ENCODE measurements at regions not wholly inside any gene's neighbourhood (a gene's known extent, or its start where the extent isn't known, plus 50 kb on each side); places are given as distances from the start of the nearest gene placed in this dataset.

GRCh38 chr5:68679041-68679440 lies 414.8 kb upstream of the SLC30A5 start:
- no peak for TF ChIP-seq CTCF (IDR thresholded peaks at IDR 0.05; ENCODE audit: low read depth, low read length)

GRCh38 chr5:68680366-68680765 lies 413.4 kb upstream of the SLC30A5 start:
- no peaks in the 10 kb centered on the region for H3K9me3 ChIP-seq (ENCODE audit: severe bottlenecking)
- H3K4me3 ChIP-seq (ENCODE audit: low read depth, low read length), result no peak overlapping the region
- DNase-seq, result no peak
- H3K27me3 ChIP-seq (ENCODE audit: insufficient read depth, low read depth, severe bottlenecking), result no peaks in the 10 kb centered on the region
- no peaks in the 10 kb centered on the region for H3K36me3 ChIP-seq
- H3K27ac ChIP-seq, result no peak overlapping the region
- TF ChIP-seq CTCF (IDR thresholded peaks at IDR 0.05; ENCODE audit: low read depth, low read length), result no peak

More at GRCh38 chr5:68679041-68679440, 414.8 kb upstream of the SLC30A5 start:
- no peaks in the 10 kb centered on the region for H3K27me3 ChIP-seq (ENCODE audit: insufficient read depth, low read depth, severe bottlenecking)
- H3K9me3 ChIP-seq (ENCODE audit: severe bottlenecking), result no peaks in the 10 kb centered on the region
- DNase-seq, result no peak
- no peaks in the 10 kb centered on the region for H3K36me3 ChIP-seq
- H3K27ac ChIP-seq, result no peak overlapping the region
- H3K4me3 ChIP-seq (ENCODE audit: low read depth, low read length), result no peak overlapping the region

GRCh38 chr5:68681929-68682328 lies 411.9 kb upstream of the SLC30A5 start:
- no peak for DNase-seq
- no peaks in the 10 kb centered on the region for H3K27me3 ChIP-seq (ENCODE audit: insufficient read depth, low read depth, severe bottlenecking)
- no peak for TF ChIP-seq CTCF (IDR thresholded peaks at IDR 0.05; ENCODE audit: low read depth, low read length)
- H3K9me3 ChIP-seq (ENCODE audit: severe bottlenecking), result no peaks in the 10 kb centered on the region
- no peak overlapping the region for H3K4me3 ChIP-seq (ENCODE audit: low read depth, low read length)
- no peak overlapping the region for H3K27ac ChIP-seq
- H3K36me3 ChIP-seq, result no peaks in the 10 kb centered on the region

- no peak for DNase-seq
These were observed 411.2 kb upstream of the SLC30A5 start for GRCh38 chr5:68682400-68683160.

DNA sequence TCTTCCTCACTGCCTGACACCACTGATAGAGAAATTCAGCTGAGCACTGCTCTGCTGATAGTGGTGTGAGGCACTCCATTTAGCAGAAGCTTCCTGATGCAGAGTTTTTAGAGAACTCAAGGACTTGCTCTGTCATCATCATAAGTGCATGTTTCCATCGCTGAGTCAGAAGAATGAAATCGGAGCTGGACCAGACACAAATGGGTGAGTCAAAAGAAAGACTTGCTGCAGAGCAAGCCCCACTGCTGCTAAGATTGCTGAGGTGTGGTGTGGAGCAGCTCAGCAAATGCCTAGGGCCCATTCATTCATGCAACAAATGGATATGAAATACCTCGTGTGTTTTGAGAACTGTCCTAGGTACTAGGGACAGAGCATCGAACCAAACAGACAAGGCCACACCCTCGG lies 410.2 kb upstream of the SLC30A5 start:
- Histone ChIP-seq H3K4me3 (ENCODE audit: low read depth, low read length) (no peak overlapping the region), H3K36me3 (no peaks in the 10 kb centered on the region), H3K9me3 (ENCODE audit: severe bottlenecking) (no peaks in the 10 kb centered on the region), H3K27ac (no peak overlapping the region), H3K27me3 (ENCODE audit: insufficient read depth, low read depth, severe bottlenecking) (no peaks in the 10 kb centered on the region)
- no peak for TF ChIP-seq CTCF (IDR thresholded peaks at IDR 0.05; ENCODE audit: low read depth, low read length)
- no peak for DNase-seq

More at GRCh38 chr5:68682400-68683160, 411.2 kb upstream of the SLC30A5 start:
- no peak for TF ChIP-seq CTCF (IDR thresholded peaks at IDR 0.05; ENCODE audit: low read depth, low read length)
- no peak overlapping the region for H3K4me3 ChIP-seq (ENCODE audit: low read depth, low read length)
- H3K9me3 ChIP-seq (ENCODE audit: severe bottlenecking), result no peaks in the 10 kb centered on the region
- H3K36me3 ChIP-seq, result no peaks in the 10 kb centered on the region
- no peak overlapping the region for H3K27ac ChIP-seq
- H3K27me3 ChIP-seq (ENCODE audit: insufficient read depth, low read depth, severe bottlenecking), result no peaks in the 10 kb centered on the region

GRCh38 chr5:68685863-68686262 lies 408.0 kb upstream of the SLC30A5 start:
- Histone ChIP-seq H3K9me3 (ENCODE audit: severe bottlenecking) (no peaks in the 10 kb centered on the region), H3K36me3 (no peaks in the 10 kb centered on the region), H3K27me3 (ENCODE audit: insufficient read depth, low read depth, severe bottlenecking) (no peaks in the 10 kb centered on the region), H3K27ac (no peak overlapping the region), H3K4me3 (ENCODE audit: low read depth, low read length) (no peak overlapping the region)
- no peak for DNase-seq
- no peak for TF ChIP-seq CTCF (IDR thresholded peaks at IDR 0.05; ENCODE audit: low read depth, low read length)
